Heart left ventricle (tissue), 16 donors: ENCODE measurements at regions not wholly inside any gene's neighbourhood (a gene's known extent, or its start where the extent isn't known, plus 50 kb on each side); places are given as distances from the start of the nearest gene placed in this dataset.

ENCODE experiments used
- ATAC-seq, 4 donors: fragments of 200-7000 bp; cut with Tn5 transposase; one replicate each; pipeline ENCODE4 v1.9.1; 2020 to 2022; ENCODE audit warnings: moderate library complexity in 4 of 4, mild to moderate bottlenecking in 3 of 4, moderate number of reproducible peaks in 1 of 4
- DNase-seq, 5 donors: peaks; one replicate each; pipeline ENCODE4 v3.0.0-alpha.2; 2020
- H3K27ac ChIP-seq, 12 donors: fragments of 200-600 bp; sonication (generic) in 4 of 12; one replicate each; pipeline versions ENCODE4 v1.5.0 to v1.8.0; 2016 to 2022; ENCODE audit warnings: mild to moderate bottlenecking in 2 of 12
- H3K27me3 ChIP-seq, 9 donors: fragments of 200-600 bp; sonication (generic) in 2 of 9; one replicate each; pipeline versions ENCODE4 v1.5.1 to v1.8.0; 2016 to 2022; ENCODE audit warnings: mild to moderate bottlenecking in 3 of 9
- H3K36me3 ChIP-seq, 9 donors: fragments of 200-600 bp; sonication (generic) in 2 of 9; one replicate each; pipeline versions ENCODE4 v1.5.0 to v1.8.0; 2018 to 2022; ENCODE audit warnings: mild to moderate bottlenecking in 2 of 9
- H3K4me1 ChIP-seq, 12 donors: fragments of 200-600 bp; sonication (generic) in 4 of 12; one replicate each; pipeline versions ENCODE4 v1.5.0 to v1.8.0; 2016 to 2022; ENCODE audit warnings: mild to moderate bottlenecking in 3 of 12
- H3K4me3 ChIP-seq, 12 donors: fragments of 200-600 bp; sonication (generic) in 4 of 12; one replicate each; pipeline versions ENCODE4 v1.5.0 to v1.8.0; 2017 to 2022; ENCODE audit warnings: mild to moderate bottlenecking in 9 of 12, moderate library complexity in 4 of 12
- H3K9me3 ChIP-seq, 12 donors: fragments of 200-600 bp; sonication (generic) in 4 of 12; one replicate each; pipeline versions ENCODE4 v1.5.0 to v1.8.0; 2016 to 2022; ENCODE audit warnings: mild to moderate bottlenecking in 1 of 12
- POLR2A ChIP-seq, 2 donors: fragments of 450-650 bp; IDR thresholded peaks; one replicate each; pipeline ENCODE4 v1.6.1; 2017; ENCODE audit warnings: antibody characterized with exemption in 2 of 2, mild to moderate bottlenecking in 2 of 2, moderate library complexity in 2 of 2
- WGBS, 4 donors: extraction: QIAGEN DNeasy Blood & Tissue Kit in 2 of 4; methylation state at CpG; one replicate each; pipeline versions ENCODE4 v1.1.5 to v1.1.7; 2013 to 2018; 5-methylcytosine and 5-hydroxymethylcytosine counted together
- intact Hi-C, 10 donors: fragments of 100-400 bp; cut with DNase I; formaldehyde crosslinking; loops; one replicate each; pipeline versions ENCODE4 v1.11.1 to v1.14.2; 2022
- TF ChIP-seq, protein P1 (sequence below), 12 donors: fragments of 200-600 bp; sonication (generic) in 4 of 12; IDR thresholded peaks; one replicate each; pipeline versions ENCODE4 v1.5.0 to v1.8.0; 2018 to 2022; ENCODE audit warnings: antibody characterized with exemption in 12 of 12, mild to moderate bottlenecking in 5 of 12
- donor health status: ischemic (EF 13 %, LVEDD 7.1; RV severe dilation, severe dysfunction).
- donor health status: healthy with polysubstance abuse.
- donor health status: DM: no; HTN: yes; CAD: no.
- donor health status: DM: no; HTN: no; CAD: no.
- donor health status: ischemic (EF 25% LVEDD 6.9; RV normal size, moderate dysfunction).
- donor health status: ischemic (EF 25% LVEDD 5.7; RV mildly dilated, moderate dysfunction).
- donor health status: healthy.
- donor health status: DM: yes; HTN: yes; CAD: no.
- donor health status: ischemic (EF 35%, LVEDD 5.7; RV mildly dilated, moderate dysfunction).
- donor health status: nonischemic (EF 11% LVEDD 7.7; RV severe dilation, severe dysfunction).
- donor health status: DM: yes; HTN: yes; CAD: no.
- donor health status: PGD.
- donor health status: ischemic (EF 29% LVEDD 5.4; RV normal size, mild dysfunction).
- donor health status: nonischemic (EF 23%, LVEDD 6.1; RV moderate dilation, normal function).

DNA sequence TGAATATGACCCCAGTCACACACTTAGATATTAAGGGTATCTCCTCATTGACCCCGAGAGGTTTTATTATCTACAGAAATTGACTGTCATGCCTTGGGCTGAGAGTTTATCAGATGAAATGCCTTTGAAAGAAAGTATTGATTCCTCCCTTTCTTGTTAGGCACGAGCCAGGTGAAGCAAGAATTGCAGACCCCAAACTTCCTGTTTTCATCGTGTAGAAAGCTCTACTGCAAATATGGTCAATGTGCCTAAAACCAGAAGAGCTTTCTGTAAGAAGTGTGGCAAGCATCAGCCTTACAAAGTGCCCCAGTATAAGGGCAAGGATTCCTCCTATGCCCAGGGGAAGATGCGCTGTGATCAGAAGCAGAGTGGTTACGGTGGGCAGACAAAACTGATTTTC, 143.9 kb upstream of the FUT8 start:
- Histone ChIP-seq H3K4me3 (no peak overlapping the region), H3K4me1 (no peaks in the 10 kb centered on the region), H3K27me3 (no peaks in the 10 kb centered on the region), H3K9me3 (no peaks in the 10 kb centered on the region), H3K36me3 (no peaks in the 10 kb centered on the region), H3K27ac (no peak overlapping the region)
- 82 to 89% (median 84%) methylated on average over 5 of the region's 5 CpGs for WGBS, 4 donors
- ATAC-seq, result no peak
- TF ChIP-seq, protein P1, sequence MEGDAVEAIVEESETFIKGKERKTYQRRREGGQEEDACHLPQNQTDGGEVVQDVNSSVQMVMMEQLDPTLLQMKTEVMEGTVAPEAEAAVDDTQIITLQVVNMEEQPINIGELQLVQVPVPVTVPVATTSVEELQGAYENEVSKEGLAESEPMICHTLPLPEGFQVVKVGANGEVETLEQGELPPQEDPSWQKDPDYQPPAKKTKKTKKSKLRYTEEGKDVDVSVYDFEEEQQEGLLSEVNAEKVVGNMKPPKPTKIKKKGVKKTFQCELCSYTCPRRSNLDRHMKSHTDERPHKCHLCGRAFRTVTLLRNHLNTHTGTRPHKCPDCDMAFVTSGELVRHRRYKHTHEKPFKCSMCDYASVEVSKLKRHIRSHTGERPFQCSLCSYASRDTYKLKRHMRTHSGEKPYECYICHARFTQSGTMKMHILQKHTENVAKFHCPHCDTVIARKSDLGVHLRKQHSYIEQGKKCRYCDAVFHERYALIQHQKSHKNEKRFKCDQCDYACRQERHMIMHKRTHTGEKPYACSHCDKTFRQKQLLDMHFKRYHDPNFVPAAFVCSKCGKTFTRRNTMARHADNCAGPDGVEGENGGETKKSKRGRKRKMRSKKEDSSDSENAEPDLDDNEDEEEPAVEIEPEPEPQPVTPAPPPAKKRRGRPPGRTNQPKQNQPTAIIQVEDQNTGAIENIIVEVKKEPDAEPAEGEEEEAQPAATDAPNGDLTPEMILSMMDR (IDR thresholded peaks at IDR 0.05), result no peak
- TF ChIP-seq POLR2A (IDR thresholded peaks at IDR 0.05), result no peak
- DNase-seq, result no peak
- intact Hi-C loops, result no loop called here

DNA sequence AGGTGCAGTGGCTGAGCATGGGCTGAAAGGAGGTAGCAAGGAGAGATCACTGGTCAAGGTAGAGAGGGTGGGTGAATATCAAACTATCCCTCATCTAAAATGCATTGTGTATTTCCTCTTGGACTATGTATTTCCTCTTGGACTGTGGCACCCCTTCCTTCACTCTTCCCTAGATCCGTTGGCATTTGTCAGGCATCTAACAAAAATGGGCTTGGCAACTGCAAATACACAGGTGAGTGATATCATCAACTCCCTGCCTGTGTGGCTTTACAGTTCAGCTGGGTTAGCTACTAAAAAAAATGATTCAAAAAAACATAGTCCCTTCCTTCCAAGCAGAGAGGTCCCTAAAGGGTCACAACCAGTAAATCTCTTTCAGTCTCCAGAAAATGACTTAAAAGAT, 142.8 kb upstream of the FUT8 start:
- ATAC-seq (no peak), DNase-seq (no peak)
- Histone ChIP-seq H3K4me3 (no peak overlapping the region), H3K27ac (no peak overlapping the region), H3K36me3 (no peaks in the 10 kb centered on the region), H3K27me3 (no peaks in the 10 kb centered on the region), H3K4me1 (no peaks in the 10 kb centered on the region), H3K9me3 (no peaks in the 10 kb centered on the region)
- intact Hi-C loops, result no loop called here
- 70 to 82% (median 76%) methylated on average over 1 of the region's 1 CpG for WGBS, 4 donors
- TF ChIP-seq, protein P1 (IDR thresholded peaks at IDR 0.05), result no peak
- TF ChIP-seq POLR2A (IDR thresholded peaks at IDR 0.05), result no peak

DNA sequence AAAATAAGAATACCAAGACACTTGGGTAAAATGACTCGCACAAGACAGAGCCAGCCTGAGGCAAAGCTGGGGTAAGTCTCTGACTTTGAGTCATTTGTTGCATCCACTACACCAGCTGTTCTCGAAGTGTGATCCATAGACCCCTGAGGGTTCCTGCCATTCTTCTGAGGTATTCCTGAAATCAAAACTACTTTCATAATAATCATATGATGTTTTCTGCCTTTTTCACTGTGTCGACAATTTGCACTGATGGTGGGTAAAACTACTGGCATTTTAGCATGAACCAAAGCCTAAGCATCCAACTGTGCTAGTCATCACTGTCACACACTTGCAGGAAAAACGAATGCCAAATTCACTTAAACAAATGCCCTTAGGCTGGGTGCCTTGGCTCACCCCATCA, 135.5 kb upstream of the FUT8 start:
- WGBS, 4 donors, result 87 to 92% (median 88%) methylated on average over 4 of the region's 4 CpGs
- no peak overlapping the region for H3K4me3 ChIP-seq
- peaks cover 0 to 3% (median 0%) of the 10 kb centered on the region in 12 donors for H3K4me1 ChIP-seq
- H3K27ac ChIP-seq, result no peak overlapping the region
- intact Hi-C loops, result no loop called here
- H3K27me3 ChIP-seq, result no peaks in the 10 kb centered on the region
- no peak for ATAC-seq
- H3K36me3 ChIP-seq, result no peaks in the 10 kb centered on the region
- no peak for DNase-seq
- TF ChIP-seq POLR2A (IDR thresholded peaks at IDR 0.05), result no peak
- TF ChIP-seq, protein P1 (IDR thresholded peaks at IDR 0.05), result no peak
- no peaks in the 10 kb centered on the region for H3K9me3 ChIP-seq

DNA sequence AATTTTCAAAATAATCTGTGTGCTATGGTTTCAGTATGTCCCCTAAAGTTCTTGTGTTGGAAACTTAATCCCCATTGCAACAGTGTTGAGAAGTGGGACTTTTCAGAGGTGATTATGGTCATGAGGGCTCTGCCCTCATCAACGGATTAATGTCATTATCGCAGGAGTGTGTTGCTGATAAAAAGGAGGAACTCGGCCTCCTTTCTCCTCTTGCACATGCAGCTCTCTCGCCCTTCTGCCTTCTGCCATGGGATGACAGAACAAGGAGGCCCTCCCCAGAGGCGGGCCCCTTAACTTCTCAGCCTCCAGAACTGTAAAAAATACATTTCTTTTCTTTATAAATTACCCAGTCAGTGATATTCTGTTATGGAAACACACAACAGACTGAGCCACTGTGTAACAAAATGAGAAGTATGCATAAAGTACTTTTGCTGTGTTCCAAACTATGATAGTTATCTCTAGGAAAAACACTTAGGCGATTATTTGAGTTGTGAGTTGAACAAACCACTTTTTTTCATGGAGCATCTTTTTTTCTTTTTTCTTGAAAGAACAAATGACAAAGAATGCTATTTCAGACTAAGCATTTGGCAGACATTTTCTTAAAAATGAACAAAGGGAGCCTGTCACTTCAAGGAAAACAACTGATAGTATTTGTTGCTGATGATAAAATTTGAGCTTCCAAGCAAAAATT, 134.8 kb upstream of the FUT8 start:
- Histone ChIP-seq H3K27ac (no peak overlapping the region), H3K4me1 (peaks cover 0 to 9% (median 3%) of the 10 kb centered on the region in 12 donors), H3K9me3 (no peaks in the 10 kb centered on the region), H3K36me3 (no peaks in the 10 kb centered on the region), H3K27me3 (no peaks in the 10 kb centered on the region), H3K4me3 (no peak overlapping the region)
- ATAC-seq (no peak), DNase-seq (no peak)
- intact Hi-C loops, result no loop called here
- WGBS, 4 donors, result 51 to 61% (median 56%) methylated on average over 6 of the region's 6 CpGs
- TF ChIP-seq, protein P1 (IDR thresholded peaks at IDR 0.05), result no peak
- no peak for TF ChIP-seq POLR2A (IDR thresholded peaks at IDR 0.05)
